Esophagus squamous epithelium (tissue), 5 donors: ENCODE measurements at regions not wholly inside any gene's neighbourhood (a gene's known extent, or its start where the extent isn't known, plus 50 kb on each side); places are given as distances from the start of the nearest gene placed in this dataset.
"Not testable (repeated sequence)": the region's sequence is repeated elsewhere in the genome, so short reads cannot be mapped to it uniquely, and the experiment has no call there.

Experiments used
- DNase-seq: peaks from one replicate; lab custom pipeline; 2025; lab: John Stamatoyannopoulos, UW
- H3K27ac ChIP-seq, 4 donors: fragments of 200-600 bp; sonication (generic); one replicate each; pipeline ENCODE4 v1.5.1; 2016 to 2019; ENCODE audit warnings: mild to moderate bottlenecking in 1 of 4
- H3K27me3 ChIP-seq, 4 donors: fragments of 200-600 bp; sonication (generic); 1 replicate in 3 of 4; 2 replicates in 1 of 4; pipeline versions ENCODE4 v1.5.1 to v1.6.0; 2017 to 2021; ENCODE audit warnings: antibody characterized with exemption in 1 of 4
- H3K36me3 ChIP-seq, 3 donors: fragments of 200-600 bp; sonication (generic); one replicate each; pipeline ENCODE4 v1.5.1; 2016 to 2019
- H3K4me1 ChIP-seq, 3 donors: fragments of 200-600 bp; sonication (generic); one replicate each; pipeline ENCODE4 v1.5.1; 2017 to 2019
- H3K4me3 ChIP-seq, 4 donors: fragments of 200-600 bp; sonication (generic); 1 replicate in 3 of 4; 2 replicates in 1 of 4; pipeline ENCODE4 v1.5.1; 2016 to 2019; ENCODE audit warnings: mild to moderate bottlenecking in 2 of 4, moderate library complexity in 1 of 4
- H3K9me3 ChIP-seq, 3 donors: fragments of 200-600 bp; sonication (generic); one replicate each; pipeline ENCODE4 v1.5.1; 2016 to 2019
- POLR2A ChIP-seq, 4 donors: fragments of 450-650 bp; IDR thresholded peaks; one replicate each; pipeline ENCODE4 v1.6.1; 2017; ENCODE audit warnings: antibody characterized with exemption in 4 of 4, mild to moderate bottlenecking in 4 of 4, moderate library complexity in 3 of 4
- WGBS, 2 donors: methylation state at CpG; one replicate each; pipeline ENCODE4 v1.1.5; 2018; 5-methylcytosine and 5-hydroxymethylcytosine counted together
- intact Hi-C: fragments of 100-400 bp; cut with DNase I; formaldehyde crosslinking; loops from one replicate; pipeline ENCODE4 v1.15.0; 2022
- TF ChIP-seq, protein P1 (sequence below), 6 experiments: fragments of 450-650 bp in 4 of 6; fragments of 200-600 bp in 2 of 6; sonication (generic) in 2 of 6; IDR thresholded peaks; one replicate each; pipeline ENCODE4 v1.5.1; 2016 to 2019; ENCODE audit warnings: antibody characterized with exemption in 6 of 6, mild to moderate bottlenecking in 4 of 6, moderate library complexity in 4 of 6
- donor health status: DM: yes; HTN: yes; CAD: no.

GRCh38 chrY:7382988-7383387, 471.4 kb upstream of the AMELY start:
- H3K27me3 ChIP-seq = no peaks in the 10 kb centered on the region
- no peak overlapping the region for H3K4me3 ChIP-seq
- WGBS, 2 donors = 14% methylated on average over 1 of the region's 6 CpGs; no CpG with 5 or more reads in 1 of the 2 donors
- intact Hi-C loops = no loop called here
- no peak for DNase-seq
- no peaks in the 10 kb centered on the region for H3K9me3 ChIP-seq
- TF ChIP-seq POLR2A (IDR thresholded peaks at IDR 0.05) = no peak
- TF ChIP-seq, protein P1, sequence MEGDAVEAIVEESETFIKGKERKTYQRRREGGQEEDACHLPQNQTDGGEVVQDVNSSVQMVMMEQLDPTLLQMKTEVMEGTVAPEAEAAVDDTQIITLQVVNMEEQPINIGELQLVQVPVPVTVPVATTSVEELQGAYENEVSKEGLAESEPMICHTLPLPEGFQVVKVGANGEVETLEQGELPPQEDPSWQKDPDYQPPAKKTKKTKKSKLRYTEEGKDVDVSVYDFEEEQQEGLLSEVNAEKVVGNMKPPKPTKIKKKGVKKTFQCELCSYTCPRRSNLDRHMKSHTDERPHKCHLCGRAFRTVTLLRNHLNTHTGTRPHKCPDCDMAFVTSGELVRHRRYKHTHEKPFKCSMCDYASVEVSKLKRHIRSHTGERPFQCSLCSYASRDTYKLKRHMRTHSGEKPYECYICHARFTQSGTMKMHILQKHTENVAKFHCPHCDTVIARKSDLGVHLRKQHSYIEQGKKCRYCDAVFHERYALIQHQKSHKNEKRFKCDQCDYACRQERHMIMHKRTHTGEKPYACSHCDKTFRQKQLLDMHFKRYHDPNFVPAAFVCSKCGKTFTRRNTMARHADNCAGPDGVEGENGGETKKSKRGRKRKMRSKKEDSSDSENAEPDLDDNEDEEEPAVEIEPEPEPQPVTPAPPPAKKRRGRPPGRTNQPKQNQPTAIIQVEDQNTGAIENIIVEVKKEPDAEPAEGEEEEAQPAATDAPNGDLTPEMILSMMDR (IDR thresholded peaks at IDR 0.05) = no peak
- H3K27ac ChIP-seq = no peak overlapping the region
- no peaks in the 10 kb centered on the region for H3K4me1 ChIP-seq
- peaks cover 0 to 13% (median 0%) of the 10 kb centered on the region in 3 donors for H3K36me3 ChIP-seq

- no peaks in the 10 kb centered on the region for H3K4me1 ChIP-seq
- intact Hi-C loops = no loop called here
- H3K4me3 ChIP-seq = no peak overlapping the region
- no peaks in the 10 kb centered on the region for H3K27me3 ChIP-seq
- H3K9me3 ChIP-seq = no peaks in the 10 kb centered on the region
- no peak overlapping the region for H3K27ac ChIP-seq
- DNase-seq = no peak
- TF ChIP-seq POLR2A (IDR thresholded peaks at IDR 0.05) = no peak
- TF ChIP-seq, protein P1 (IDR thresholded peaks at IDR 0.05) = no peak
- H3K36me3 ChIP-seq = peaks cover 0 to 71% (median 0%) of the 10 kb centered on the region in 3 donors
Measured at GRCh38 chrY:7377091-7377490, 465.5 kb upstream of the AMELY start.

DNA sequence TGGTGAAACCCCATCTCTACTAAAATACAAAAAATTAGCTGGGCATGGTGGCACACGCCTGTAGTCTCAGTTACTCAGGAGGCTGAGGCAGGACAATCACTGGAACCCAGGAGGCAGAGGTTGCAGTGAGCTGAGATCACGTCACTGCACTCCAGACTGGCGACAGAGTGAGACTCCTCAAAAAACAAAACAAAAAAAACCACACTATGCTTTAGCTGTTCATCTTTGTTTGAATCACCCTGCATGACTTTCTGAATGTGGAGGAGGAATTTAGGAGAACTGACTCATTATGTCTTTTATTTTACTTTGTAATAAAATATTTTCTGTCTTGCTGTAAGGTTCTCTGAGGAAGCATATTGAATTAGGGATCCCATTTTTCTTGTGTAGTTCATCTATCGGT, 462.9 kb upstream of the AMELY start:
- H3K27me3 ChIP-seq, H3K4me3 ChIP-seq, H3K4me1 ChIP-seq, DNase-seq, H3K27ac ChIP-seq, intact Hi-C loops, H3K9me3 ChIP-seq: not testable (repeated sequence)
- WGBS, 2 donors = 85% methylated on average over 3 of the region's 4 CpGs; no CpG with 5 or more reads in 1 of the 2 donors
- H3K36me3 ChIP-seq = peaks cover 0 to 97% (median 0%) of the 10 kb centered on the region in 3 donors

DNA sequence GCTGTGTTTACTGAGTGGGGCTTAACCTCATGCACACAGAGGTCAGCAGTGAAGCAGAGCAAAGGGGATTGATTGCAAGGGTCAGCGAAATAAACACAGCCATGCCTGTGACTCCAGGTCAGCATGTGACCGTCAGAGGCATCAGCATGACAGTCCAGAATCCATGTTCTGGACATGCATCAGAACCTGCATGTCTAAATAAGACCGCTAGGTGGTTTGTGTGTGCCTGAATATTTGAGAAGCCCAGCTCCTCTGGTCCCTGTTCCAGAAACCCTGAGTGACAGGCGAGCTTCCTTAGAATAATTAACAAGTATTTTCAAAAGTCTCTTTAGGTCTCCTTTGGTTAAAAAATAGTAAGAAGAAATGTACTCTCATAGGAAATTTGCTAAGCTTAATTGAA, 460.4 kb upstream of the AMELY start:
- H3K27me3 ChIP-seq, intact Hi-C loops, H3K4me1 ChIP-seq, H3K4me3 ChIP-seq, H3K27ac ChIP-seq, H3K9me3 ChIP-seq, DNase-seq: not testable (repeated sequence)
- 100% methylated on average over 2 of the region's 4 CpGs; no CpG with 5 or more reads in 1 of the 2 donors for WGBS, 2 donors
- peaks cover 0 to 94% (median 0%) of the 10 kb centered on the region in 3 donors for H3K36me3 ChIP-seq

DNA sequence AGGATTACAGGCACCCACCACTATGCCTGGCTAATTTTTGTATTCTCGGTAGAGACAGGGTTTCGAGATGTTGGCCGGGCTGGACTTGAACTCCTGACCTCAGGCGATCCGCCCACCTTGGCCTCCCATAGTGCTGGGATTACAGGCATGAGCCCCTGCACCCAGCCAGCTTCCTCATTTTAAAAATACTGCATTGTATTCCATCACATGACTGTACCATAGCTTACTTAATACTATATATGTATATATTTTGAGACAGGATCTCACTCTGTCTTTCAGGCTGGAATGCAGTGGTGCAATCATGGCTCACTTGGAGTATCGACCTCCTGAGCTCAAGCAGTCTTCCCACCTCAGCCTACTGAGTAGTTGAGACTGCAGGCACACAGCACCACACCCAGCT, 459.5 kb upstream of the AMELY start:
- H3K9me3 ChIP-seq, H3K4me3 ChIP-seq, H3K27ac ChIP-seq, DNase-seq, intact Hi-C loops, H3K4me1 ChIP-seq, H3K27me3 ChIP-seq: not testable (repeated sequence)
- H3K36me3 ChIP-seq = peaks cover 0 to 85% (median 0%) of the 10 kb centered on the region in 3 donors
- WGBS, 2 donors = no CpG with 5 or more reads among the region's 6 CpGs

- Histone ChIP-seq H3K9me3 (no peaks in the 10 kb centered on the region), H3K4me3 (no peak overlapping the region), H3K4me1 (no peaks in the 10 kb centered on the region), H3K27ac (no peak overlapping the region), H3K27me3 (no peaks in the 10 kb centered on the region), H3K36me3 (peaks cover 0 to 70% (median 0%) of the 10 kb centered on the region in 3 donors)
- WGBS, 2 donors = 49% methylated on average over 4 of the region's 4 CpGs; no CpG with 5 or more reads in 1 of the 2 donors
- DNase-seq = no peak
- TF ChIP-seq, protein P1 (IDR thresholded peaks at IDR 0.05) = no peak
- TF ChIP-seq POLR2A (IDR thresholded peaks at IDR 0.05) = no peak
- intact Hi-C loops = no loop called here
Measured at GRCh38 chrY:7359520-7359919, 448.0 kb upstream of the AMELY start.
